ENCODE measurements at regions not wholly inside any gene's neighbourhood (a gene's known extent, or its start where the extent isn't known, plus 50 kb on each side); places are given as distances from the start of the nearest gene placed in this dataset.

GRCh38 chr2:7924023-7924762 lies 757.7 kb upstream of the ID2 start:
- TF ChIP-seq, protein P1, sequence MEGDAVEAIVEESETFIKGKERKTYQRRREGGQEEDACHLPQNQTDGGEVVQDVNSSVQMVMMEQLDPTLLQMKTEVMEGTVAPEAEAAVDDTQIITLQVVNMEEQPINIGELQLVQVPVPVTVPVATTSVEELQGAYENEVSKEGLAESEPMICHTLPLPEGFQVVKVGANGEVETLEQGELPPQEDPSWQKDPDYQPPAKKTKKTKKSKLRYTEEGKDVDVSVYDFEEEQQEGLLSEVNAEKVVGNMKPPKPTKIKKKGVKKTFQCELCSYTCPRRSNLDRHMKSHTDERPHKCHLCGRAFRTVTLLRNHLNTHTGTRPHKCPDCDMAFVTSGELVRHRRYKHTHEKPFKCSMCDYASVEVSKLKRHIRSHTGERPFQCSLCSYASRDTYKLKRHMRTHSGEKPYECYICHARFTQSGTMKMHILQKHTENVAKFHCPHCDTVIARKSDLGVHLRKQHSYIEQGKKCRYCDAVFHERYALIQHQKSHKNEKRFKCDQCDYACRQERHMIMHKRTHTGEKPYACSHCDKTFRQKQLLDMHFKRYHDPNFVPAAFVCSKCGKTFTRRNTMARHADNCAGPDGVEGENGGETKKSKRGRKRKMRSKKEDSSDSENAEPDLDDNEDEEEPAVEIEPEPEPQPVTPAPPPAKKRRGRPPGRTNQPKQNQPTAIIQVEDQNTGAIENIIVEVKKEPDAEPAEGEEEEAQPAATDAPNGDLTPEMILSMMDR (conservative IDR thresholded peaks at IDR 0.05; ENCODE audit: low read depth, low read length) = no peak
- H3K4me3 ChIP-seq (ENCODE audit: low read length) = no peak overlapping the region
- DNase-seq (ENCODE audit: low read depth) = no peak

- TF ChIP-seq, protein P1 (conservative IDR thresholded peaks at IDR 0.05; ENCODE audit: low read depth, low read length) = no peak
- DNase-seq (ENCODE audit: low read depth) = no peak
- H3K4me3 ChIP-seq (ENCODE audit: low read length) = no peak overlapping the region
Measured at GRCh38 chr2:7925506-7925905, 756.4 kb upstream of the ID2 start.

DNA sequence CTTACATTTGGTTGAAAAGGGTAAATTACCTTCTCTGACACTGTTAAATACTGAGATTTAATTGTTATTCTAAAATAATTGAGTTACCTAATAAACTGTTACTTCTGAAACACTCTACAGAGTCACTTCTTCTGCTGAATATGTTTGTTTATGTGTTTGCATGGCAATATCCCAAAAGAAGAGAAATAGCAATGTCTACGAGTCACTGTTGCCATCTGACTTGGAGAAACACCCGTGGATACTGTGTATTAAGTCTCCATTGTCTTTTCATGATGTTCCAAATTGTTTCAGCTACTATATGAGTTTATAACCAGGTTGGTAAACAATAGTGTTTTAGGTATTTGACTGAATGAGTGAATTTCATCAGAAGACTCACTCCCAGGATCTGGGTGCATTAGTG lies 754.2 kb upstream of the ID2 start:
- no peak overlapping the region for H3K4me3 ChIP-seq (ENCODE audit: low read length)
- no peak for DNase-seq (ENCODE audit: low read depth)
- TF ChIP-seq, protein P1 (conservative IDR thresholded peaks at IDR 0.05; ENCODE audit: low read depth, low read length) = no peak

DNA sequence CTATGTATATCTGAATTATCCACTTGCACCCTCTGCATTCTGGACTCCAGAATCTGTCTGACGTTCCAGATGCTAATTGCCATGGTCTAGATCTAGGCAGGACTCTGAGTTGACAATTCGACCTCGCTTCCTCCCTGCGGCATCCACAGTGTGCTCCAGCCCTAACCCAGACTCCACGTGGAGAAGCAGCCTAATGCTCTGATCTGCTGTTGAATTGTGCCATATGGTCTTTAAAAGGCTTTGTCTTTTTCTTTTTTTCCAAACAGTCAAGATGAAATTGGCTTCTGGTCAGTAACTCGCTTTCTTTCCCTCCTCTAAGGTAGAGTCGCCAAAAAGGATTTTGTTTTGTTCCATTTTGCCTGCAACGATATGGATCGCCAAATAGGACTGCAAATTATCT lies 752.6 kb upstream of the ID2 start:
- no peak for DNase-seq (ENCODE audit: low read depth)
- H3K4me3 ChIP-seq (ENCODE audit: low read length) = no peak overlapping the region
- TF ChIP-seq, protein P1 (conservative IDR thresholded peaks at IDR 0.05; ENCODE audit: low read depth, low read length) = no peak

DNA sequence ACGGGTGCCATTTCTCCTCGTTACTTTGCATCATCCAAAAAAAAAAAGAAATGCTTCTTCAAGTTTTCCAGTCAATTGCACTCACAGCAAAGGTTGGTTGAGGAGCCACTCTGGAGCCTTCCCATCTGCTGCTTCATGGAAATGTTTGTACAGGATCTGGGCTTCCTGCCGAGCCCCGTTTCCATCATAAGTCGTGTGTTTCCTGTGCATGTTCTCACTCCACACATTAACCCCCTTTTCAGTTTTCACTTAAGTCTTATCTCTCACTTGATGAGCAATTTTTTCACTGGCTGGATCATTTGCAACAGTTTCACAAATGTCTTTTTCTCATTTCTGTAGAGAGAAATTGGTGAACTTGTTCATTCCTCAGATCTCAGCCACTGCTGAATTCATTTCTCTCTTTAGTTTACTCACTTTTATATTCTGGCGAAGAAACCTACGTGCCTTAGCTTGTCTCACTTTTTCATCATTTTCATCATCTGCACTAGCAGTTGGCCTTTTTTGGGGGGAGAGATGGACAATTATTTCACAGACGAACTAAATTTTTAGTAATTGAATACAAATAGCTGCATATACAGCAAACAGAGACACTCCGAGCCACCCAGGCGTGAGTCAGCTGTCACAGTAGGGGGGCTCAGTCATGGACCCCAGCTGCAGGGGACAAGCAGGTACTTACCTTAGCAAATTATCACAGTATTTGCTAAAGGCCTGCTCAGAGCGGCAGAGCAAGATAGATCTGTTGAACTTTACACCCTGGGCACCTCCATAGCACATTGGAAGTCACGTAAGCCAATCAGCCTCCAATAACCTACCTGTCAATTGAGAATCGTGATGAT lies 750.8 kb upstream of the ID2 start:
- TF ChIP-seq, protein P1 (conservative IDR thresholded peaks at IDR 0.05; ENCODE audit: low read depth, low read length) = no peak
- no peak for DNase-seq (ENCODE audit: low read depth)
- H3K4me3 ChIP-seq (ENCODE audit: low read length) = no peak overlapping the region

DNA sequence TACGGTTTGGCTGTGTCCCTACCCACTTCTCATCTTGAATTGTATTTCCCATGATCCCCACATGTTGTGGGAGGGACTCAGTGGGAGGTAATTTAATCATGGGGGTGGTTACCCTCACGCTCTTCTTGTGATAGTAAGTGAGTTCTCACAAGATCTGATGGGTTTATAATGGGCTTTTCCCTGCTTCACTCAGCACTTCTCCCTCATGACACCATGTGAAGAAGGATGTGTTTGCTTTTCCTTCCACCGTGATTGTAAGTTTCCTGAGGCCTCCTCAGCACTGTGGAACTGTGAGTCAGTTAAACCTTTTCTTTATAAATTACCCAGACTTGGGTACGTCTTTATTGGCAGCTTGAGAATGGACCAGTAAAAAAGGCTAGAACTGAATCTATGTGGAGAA lies 750.0 kb upstream of the ID2 start:
- H3K4me3 ChIP-seq (ENCODE audit: low read length) = no peak overlapping the region
- no peak for DNase-seq (ENCODE audit: low read depth)
- TF ChIP-seq, protein P1 (conservative IDR thresholded peaks at IDR 0.05; ENCODE audit: low read depth, low read length) = no peak

All from retinal pigment epithelial cell (primary cell).